CD4-positive, alpha-beta T cell treated with Interferon gamma for 1 hour (primary cell): ENCODE measurements at regions not wholly inside any gene's neighbourhood (a gene's known extent, or its start where the extent isn't known, plus 50 kb on each side); places are given as distances from the start of the nearest gene placed in this dataset.

Experiments used
- DNase-seq: peaks from one replicate; pipeline ENCODE4 v3.0.0-alpha.2; 2020

DNA sequence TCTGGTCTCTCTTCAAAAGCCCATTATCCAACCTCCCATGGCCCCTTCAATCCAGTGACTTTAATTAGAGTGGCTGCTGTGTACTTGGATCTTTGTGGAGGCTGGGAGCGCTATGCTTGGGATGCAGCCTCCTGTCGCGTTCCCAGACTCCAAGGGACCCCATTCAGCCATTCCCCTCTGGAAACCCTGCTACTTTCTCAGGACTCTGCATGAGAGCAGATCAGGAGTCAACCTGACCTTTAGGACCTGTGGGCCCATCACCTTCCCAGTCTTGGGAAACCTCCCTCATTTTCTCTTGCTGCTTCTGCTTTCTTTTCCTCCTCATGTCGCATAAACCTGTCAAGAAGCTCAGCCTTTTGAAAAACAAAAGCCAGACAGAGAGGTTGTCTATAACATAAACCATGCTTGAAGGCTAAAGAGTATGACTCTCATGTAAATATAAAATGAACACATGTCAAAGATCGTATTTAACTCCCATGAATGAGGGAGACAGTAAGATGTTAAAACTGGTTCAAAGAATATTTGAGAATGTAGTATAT lies 143.1 kb upstream of the PELI1 start:
- no peak for DNase-seq

DNA sequence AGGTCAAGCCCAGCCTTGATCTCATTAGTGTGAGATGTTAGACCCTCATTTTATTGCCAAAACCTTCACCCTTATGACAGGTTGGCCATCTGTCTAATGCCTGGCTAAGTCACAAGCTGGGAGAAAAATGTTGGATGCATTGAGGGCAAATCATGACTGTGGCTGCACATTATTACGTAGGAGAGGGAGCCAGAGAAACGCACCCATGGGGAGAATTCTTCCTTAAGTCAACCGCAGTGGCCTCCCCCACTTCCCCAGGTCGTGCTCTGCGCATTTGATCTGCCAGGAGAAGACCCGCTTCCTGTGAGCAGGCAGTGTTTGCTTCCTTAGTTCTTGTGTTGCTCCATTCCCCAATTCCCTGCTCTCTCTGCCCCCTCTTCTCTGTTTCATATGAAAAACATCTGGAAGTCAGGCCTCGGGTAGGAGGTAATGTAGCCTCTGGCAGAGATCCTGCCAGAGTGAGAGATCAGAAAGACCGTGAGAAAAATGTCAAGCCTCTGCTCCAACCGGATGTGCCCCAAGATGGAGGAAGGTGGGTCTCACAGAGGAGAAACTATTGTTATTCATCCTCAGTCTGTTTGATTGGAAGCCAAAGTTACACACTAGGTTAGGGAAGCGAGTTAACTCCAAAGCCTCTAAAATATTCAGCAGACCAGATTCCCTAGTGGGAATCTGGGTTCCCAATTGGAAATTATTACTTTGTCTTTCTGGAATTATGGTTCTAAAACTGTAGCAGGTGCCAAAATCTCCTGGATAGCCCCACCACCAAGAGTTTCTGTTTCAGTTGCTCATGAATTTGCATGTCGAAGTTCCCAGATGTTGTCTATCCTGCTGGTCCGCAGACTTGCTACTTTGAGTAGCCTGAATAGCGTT lies 144.3 kb upstream of the PELI1 start:
- DNase-seq = no peak

DNA sequence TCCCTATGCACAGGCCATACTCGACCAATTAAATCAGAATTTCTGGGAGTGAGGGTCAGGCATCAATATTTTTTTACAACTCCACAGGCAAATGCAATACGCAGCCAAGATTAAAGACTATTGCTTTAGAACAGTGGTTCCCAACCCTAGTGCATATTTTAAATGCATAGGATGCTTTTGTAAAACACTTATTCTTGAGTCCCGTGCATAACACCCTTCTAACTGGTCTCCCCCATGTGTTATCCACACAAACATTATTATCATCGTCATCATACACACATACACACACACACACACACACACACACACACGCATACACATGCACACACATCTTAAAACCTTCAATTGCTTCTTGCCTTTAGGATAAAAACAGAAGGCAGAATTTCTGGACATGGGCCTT lies 145.0 kb upstream of the PELI1 start:
- DNase-seq = no peak

DNA sequence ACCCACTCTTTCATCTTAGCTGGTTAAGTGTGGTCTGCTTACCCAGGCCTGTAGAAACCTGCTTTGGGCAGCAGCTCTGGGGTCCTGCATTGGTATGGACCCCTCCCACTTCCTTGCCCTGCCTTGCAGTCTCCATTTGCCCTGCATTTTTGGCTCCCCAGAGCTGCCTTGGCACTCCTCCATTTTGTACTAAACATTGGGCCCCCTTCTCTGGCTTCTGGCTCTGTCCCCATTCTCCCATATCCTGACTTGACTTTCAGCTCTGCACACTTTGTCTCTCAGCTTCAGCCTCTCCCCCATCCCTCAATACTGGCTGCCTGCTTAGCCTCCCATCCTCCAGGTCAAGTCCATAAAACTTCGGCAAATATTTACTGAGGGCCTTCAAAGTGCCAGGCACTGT lies 145.5 kb upstream of the PELI1 start:
- DNase-seq = no peak

DNA sequence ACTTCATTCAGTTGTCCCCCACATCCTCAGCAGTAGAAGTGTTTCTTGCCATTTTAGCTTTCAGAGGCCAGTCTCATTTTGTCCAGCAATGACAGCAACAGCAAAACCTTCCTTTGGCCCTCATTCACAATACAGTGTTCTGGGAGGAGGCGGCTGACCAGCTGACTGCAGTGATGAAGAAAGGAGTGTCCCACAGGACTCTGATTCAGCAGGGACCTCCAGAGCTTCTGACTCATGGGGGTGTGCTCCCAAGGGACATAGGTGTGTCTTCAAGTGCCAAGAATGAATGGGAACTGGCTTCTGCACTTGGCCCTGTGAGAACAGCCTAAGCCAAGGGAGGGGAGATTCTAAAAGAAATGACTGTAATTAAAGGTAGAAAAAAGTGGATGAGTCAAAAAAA lies 147.0 kb upstream of the PELI1 start:
- DNase-seq = no peak

DNA sequence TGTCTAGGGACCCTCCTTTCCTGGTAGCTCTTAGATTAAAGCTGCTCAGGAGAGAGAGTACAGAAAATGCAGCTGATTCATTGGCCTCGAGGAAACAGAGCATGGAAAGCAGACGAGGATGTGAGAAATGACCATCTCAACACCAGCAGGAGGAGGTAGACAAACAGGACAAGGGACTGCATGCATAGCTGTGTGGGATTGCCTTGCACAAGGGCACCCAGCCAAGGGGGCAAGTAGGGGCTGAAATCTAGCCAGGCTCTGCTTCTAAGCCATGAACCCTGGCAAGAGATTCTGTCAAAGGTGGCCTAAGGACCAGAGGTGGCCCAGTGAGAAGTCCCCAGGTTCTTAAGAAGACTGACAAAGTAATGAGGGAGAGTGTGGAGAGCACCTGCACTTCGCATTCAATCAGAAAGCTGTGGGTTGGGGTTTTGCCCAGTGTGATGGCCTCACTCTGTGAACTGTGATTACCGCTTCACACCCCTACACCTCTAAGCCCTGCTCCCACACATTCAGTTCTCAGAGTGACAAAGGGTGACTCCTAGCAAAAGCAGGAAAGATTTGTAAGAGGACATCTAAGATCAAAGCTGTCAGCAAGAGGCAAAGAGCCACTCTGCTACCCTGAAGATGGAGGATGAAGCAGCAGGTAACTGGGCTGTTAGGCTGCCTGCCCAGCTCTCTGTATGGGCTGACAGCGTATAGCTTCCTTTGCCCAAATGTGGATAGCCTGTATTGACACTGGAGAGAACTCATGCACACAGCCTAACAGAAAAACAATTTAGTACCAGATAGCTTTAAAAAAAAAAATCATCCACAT lies 151.3 kb upstream of the PELI1 start:
- no peak for DNase-seq

DNA sequence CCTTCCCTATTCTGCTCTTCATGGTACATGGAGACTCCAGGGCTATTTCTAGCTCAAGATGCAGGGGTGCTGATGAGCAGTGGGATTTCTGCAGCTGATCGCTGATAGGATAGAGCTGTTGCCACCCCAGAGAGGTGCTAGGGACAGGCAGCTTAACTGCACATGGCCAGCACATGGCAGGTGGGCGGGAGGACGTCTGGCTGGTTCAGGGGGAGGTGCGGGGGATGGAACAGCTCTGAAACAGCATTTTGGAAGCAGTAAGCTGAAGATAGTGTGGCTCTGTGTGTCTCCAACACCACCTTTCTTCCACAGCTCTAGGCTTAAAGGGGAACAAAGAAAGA lies 151.9 kb upstream of the PELI1 start:
- DNase-seq = no peak

DNA sequence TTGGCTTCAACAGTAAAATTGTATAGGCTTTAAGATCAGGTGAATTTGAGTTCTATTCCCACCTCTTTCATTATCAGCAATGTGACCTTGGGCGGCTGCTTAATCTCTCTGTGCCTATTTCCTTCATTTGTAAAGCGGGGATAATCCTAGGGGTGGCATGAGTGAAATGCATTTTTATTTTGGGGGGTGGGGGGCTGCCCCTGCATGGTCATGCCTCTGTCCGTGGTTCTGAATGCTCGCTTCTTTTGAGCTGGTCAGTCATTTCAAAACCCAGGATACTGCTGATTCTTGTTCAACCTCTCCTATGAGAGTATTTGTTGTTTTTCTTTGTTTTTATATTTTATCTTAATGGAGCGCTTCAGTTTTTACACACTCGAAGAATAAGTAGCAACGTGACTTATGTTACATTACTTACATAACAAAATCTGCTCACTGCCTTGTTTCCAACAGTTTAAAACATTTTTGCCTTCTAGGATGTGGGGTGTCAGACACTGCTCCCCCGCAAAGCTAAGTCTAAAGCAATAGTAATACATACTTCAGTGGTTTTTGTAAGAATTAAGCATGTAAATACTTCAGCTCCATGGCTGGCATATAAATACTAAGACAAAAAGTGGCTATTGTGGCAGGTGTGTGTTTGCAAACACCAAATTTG lies 152.6 kb upstream of the PELI1 start:
- no peak for DNase-seq

DNA sequence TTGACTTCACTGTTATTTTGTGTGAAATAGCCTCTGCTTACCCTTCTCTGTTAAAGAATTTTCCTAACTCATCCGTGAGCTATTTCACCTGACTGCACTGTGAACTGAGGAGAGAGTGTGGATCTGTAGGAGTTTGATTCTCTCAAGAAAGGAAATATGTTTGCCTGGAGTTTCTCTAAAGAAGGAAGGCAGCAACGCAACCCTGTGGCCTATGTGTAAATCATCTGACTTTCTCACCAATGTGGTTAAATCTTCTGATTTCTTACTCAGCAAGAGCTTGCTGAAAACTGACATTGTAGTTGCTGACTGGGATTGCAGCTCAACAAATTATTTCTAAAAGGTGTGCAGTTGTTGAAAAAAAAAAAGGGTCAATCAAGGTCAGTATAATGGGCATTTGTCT lies 153.9 kb upstream of the PELI1 start:
- no peak for DNase-seq

DNA sequence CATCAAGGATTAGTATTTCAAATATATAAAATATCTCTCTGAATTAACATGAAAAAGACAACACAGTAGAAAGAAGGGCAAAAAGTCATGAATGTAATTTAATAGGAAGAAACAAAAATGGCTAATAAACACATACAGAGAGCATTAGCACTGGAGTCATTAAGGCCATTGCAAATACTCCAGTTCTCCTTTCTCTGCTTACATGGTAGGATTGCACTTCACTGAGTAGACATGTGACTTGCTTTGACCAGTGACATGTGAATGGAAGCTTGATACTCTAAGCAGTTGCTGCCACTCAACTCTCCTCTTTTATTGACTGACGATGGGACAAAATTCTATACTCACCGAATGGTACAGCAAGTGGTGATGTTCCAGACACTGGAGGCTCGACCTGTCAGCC lies 153.9 kb upstream of the LGALSL start:
- no peak for DNase-seq

DNA sequence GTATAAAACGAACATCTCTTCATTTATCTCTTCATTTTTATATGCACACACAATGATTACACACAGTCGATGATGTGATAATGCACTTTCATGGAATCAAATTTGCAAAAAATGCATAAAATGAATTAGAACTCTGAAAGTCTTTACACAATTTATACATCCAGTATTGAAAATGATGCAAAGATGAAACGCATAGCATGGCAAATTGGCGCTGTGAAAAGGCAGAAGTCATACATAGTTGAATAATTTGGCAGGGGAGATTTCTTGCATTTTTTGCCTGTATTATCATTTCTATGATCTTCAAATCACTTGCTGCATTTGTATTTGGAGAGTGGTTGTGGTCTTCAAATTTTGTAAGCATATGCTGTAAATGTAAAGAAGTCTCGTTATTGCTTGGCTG lies 150.7 kb upstream of the LGALSL start:
- no peak for DNase-seq

DNA sequence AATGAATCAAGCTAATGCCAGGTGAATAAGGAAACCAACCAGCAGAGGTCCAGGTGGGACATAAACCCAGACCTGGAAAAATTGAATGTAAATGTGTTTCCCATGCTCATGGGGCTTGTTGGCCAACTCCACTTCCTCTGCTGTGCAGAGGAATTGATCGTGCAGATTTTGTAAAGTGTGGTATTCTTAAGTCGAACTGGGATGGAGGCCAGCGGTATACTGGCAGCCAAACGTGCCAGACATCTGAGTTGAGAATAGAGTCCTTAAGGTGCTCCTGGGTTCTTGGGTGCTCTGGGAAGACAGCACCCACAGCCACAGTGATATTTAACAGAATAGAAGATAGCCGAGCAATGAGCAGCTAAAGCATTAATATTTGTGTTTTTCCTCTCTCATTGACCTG lies 146.5 kb upstream of the LGALSL start:
- DNase-seq = no peak

DNA sequence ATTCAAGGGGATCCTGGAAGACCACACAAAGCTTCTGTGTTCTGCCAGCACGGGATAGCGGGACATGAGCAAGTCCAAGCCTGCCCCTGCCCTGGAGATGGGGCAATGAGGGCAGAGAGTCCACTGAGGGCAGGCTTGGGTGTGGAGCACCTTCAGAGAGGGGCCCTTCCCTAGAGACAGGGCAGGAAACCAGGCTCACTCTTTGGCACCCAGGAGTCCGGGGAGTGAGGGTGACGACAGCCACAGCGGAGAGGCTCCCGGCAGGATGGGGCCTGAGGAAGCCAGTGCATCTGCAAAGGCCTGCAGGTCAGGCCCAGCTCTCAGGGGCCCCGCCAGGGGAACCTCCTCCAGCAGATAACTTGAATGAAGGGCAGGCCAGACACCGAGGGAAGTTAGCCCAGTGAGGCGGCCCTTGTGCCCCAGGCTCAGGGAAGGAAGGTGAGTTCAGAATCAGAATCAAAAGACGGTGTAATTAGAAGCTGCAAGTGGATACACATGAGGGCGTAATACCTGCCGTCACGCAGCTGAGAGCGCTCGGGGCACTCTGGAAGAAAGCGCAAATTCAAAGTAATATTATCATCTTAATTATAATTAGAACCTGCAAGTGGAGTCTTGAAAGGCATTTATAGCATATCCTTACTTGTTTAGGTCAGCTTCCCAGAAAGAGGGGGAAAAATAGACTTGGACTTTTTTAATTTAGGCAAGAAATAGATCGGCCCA lies 142.6 kb upstream of the LGALSL start:
- no peak for DNase-seq

DNA sequence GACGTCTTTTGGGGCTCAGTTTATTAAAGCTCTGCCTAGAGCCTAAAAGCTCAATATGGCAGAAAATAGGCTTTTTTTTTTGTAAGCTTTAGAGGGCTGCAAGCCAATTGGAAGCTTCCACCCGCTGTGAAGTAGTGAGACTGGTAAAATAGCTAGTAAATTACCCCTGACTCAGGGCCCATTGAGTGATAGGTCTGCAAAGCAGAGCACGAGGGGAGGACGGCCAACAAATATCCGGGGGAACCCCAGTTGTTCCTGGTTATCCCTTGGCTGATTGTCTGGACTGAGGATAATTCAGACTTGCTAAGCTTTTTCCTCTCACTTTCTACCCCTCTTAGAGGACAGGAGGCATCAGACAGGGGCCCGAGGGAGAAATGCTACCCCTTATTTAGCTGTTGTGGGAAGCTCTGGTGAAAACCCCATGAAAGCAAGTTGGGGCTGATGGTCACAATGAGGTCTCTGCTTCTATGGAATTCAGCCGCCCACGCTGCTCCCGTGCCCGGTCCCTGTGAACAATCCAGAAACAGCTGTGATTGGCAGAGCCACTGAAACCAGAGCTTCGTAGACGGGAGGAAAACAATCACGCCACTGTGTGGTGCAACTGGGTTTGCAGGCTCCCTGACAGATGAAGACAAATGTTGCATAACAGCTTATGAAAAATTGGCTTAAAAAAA lies 141.9 kb upstream of the LGALSL start:
- peak; percentile 27 for DNase-seq

DNA sequence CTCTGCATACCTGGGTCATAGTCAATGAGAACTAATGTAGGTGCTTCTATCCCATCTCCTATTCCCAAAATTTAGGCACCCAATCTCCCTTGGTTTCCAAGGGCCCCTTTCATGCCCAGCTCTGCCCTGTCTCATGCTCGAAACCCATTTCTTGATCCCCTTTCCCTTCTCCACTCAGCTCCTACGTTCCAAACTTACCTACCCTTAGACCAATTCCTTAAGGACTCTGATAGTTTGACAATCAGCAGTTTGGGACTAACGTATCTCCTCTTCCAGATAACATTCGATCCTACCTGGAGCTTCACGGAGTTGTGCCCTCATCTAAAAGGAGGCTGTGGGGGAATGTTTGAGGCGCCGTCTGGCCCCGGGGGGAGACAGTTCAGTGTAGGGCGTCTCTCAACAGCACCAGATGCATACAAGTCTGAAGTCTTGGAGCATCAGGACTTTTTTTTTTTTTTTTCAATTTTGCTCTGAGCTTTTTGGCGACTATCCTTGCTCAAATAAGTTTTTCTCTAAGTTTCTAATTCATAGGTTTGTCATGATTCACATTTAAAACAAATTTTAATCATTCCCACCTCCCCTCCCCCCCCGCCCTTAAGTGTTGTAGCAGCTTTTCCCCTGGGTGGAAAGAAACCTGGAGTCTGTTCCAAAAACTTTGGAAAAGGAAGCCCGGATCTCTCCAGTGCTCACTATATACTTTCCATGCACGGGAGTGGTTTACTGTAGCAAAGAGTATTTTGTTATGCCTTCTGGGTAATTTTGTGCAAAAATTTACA lies 141.2 kb upstream of the LGALSL start:
- no peak for DNase-seq

DNA sequence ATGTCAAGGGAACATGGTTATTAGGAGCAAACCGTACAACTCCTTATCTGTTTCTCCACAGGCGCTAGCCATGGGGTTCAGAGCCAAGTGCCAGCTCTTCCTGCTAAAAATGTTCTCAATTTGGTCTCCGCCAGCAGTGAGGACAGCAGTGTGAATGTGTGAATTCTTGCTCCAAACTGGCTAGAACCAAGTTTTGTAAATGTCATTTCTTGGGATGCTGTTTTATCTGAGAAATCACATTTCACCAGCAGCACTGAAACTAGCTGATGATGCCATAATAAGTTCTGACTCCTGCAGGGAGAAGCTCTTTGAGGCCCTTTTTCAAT lies 140.6 kb upstream of the LGALSL start:
- DNase-seq = no peak

DNA sequence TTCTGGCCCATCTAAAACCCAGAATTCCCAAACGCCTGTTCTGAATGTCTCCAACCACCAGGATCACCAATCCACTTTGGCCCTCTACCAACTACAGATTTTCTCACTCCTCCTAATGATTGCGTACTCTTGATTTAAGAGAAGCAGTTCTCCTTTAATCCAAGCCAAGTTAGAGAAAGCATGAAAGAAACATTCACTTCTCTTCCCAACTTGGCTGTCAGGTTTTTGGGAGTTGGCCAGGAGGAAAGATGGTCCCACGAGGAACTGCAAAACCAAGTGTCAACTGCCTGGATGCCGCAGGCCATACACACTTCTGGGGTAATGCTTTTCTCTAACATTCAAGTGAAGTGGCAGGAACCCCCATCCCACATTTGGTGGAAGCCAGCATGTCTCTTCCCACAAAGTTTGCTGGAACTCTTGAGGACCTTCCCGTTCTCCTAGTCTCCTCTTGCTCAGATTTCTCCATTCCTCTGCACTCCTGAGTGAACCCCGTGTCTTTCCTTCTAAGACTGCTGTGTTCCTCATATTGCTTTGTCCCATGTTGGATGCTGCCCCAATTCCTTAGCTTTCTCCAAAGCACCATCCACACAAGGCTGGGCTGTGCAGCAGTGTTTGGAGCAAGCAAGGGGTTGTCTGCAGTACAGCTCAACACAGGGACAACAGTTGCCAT lies 138.5 kb upstream of the LGALSL start:
- no peak for DNase-seq

DNA sequence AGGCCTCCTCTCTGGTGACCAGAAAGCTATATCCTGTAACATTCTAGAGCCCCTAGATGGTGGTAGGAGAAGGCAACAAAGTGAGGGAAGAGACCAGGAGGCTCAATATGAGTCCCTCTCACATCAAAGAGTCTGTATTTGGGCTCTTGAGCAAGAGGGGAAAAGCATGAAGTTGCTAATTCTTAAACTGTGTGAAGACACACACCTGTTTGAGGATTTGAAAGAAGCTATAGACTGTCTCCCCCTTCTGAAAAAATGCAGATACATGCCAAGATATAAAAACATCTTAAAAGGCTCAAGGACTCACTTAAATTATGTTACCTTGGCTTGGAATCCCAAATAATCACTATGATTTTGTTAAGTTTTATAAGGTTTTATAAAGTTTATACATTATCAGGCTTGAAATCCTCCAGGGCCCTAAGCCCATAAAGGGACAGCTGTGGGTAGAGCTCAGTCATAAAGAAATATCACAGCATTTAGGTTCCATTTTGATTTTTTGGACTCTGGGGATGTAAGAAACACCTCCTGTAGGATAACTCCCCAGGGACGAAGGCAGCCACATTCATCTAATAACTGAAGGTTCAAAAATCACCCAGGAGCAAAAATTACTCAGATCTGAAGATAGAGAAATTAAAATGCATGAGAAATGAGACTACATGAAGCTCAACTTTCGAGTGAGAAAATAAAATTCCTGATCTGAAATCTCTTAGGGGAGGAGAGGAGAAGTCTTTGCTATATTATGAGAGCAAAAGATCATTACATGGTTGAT lies 136.1 kb upstream of the LGALSL start:
- DNase-seq = no peak

DNA sequence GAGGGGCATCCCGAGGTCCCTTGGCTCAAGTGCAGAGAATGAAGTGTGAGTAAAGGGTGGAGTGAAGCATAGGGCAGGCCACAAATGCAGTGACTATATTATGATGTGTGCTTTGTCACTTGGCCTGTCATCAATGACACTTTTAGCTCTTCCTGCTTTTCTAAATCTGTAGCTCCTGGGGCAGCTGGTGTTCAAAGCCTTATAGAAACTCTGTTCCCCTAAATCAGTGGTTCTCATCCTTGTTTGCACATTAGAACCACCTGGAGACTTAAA lies 135.6 kb upstream of the LGALSL start:
- DNase-seq = no peak

DNA sequence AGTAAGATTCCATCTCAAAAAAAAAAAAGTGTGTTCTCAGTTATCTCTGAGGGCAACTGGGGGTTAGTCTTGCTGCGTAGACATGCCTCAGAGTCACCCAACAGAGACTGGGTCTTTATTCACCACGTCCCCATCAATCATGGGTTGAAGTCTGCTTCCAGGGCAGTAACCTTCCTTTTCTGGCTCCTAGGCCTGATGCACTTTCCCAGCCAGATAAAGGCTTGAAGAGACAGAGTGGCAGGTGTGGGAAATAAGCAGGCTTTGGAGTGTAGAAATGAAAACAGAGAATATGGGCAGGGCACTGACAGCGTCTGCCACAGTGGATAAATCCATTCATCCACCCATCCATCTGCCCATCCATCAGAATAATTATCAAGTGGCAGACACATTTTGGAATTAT lies 134.1 kb upstream of the LGALSL start:
- no peak for DNase-seq

DNA sequence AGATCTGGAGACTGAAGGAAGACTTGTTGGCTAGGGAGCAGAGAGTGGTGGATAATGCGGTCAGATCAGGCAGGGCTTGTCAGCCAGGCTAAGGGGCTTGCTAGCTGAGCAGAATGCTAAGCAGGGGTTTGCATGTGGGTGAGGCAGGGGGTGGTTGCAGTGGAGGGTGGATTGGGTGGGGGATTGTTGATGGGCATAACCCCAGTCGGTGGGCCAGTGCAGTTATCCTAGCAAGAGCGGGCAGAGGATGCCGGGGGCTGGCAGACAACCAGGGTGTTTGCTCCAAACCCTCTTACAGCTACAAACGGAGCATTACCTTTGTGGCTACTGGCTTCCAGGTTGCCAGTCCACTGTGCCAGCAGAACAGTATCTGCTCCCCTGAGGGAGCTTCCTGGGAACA lies 131.5 kb upstream of the LGALSL start:
- DNase-seq = no peak
